ENCODE measurements at regions not wholly inside any gene's neighbourhood (a gene's known extent, or its start where the extent isn't known, plus 50 kb on each side); places are given as distances from the start of the nearest gene placed in this dataset.

- Mint-ChIP-seq H3K9me3 (ENCODE audit: low read depth) (peaks cover 4% of the 10 kb centered on the region), H3K36me3 (ENCODE audit: low read depth) (no peaks in the 10 kb centered on the region), H3K4me3 (no peak overlapping the region), H3K4me1 (no peaks in the 10 kb centered on the region), H3K27ac (no peak overlapping the region), H3K27me3 (no peaks in the 10 kb centered on the region)
- ATAC-seq (no peak), DNase-seq (no peak)
- POLR2A ChIA-PET: interaction anchor here (0.7 kb wide), 1 partner anchor 32 kb away, joined by 4 read pairs; no protein-coding TSS in a partner anchor
- CTCF ChIA-PET: no interaction called here
- intact Hi-C loops (cut with DNase I, micrococcal nuclease): no loop called here
Observed at GRCh38 chr4:129862461-129862860, 766.5 kb downstream of the C4orf33 start.

GRCh38 chr4:129863206-129863605 lies 767.3 kb downstream of the C4orf33 start:
- no peaks in the 10 kb centered on the region for H3K36me3 Mint-ChIP-seq (ENCODE audit: low read depth)
- intact Hi-C loops (cut with DNase I, micrococcal nuclease): no loop called here
- DNase-seq (no peak), ATAC-seq (no peak)
- ChIA-PET CTCF (no interaction called here), POLR2A (no interaction called here)
- no peak overlapping the region for H3K27ac Mint-ChIP-seq
- no peak overlapping the region for H3K4me3 Mint-ChIP-seq
- H3K4me1 Mint-ChIP-seq: no peaks in the 10 kb centered on the region
- peaks cover 4% of the 10 kb centered on the region for H3K9me3 Mint-ChIP-seq (ENCODE audit: low read depth)
- H3K27me3 Mint-ChIP-seq: no peaks in the 10 kb centered on the region

GRCh38 chr4:129883996-129884395 lies 788.0 kb downstream of the C4orf33 start:
- Mint-ChIP-seq H3K4me3 (no peak overlapping the region), H3K36me3 (ENCODE audit: low read depth) (no peaks in the 10 kb centered on the region), H3K9me3 (ENCODE audit: low read depth) (no peaks in the 10 kb centered on the region), H3K27me3 (no peaks in the 10 kb centered on the region), H3K27ac (no peak overlapping the region), H3K4me1 (no peaks in the 10 kb centered on the region)
- intact Hi-C loops (cut with DNase I, micrococcal nuclease): no loop called here
- ATAC-seq: no peak
- POLR2A ChIA-PET: no interaction called here
- DNase-seq: no peak
- CTCF ChIA-PET: no interaction called here

GRCh38 chr4:129897111-129897510 lies 801.2 kb downstream of the C4orf33 start:
- no peaks in the 10 kb centered on the region for H3K36me3 Mint-ChIP-seq (ENCODE audit: low read depth)
- ChIA-PET POLR2A (no interaction called here), CTCF (no interaction called here)
- intact Hi-C loops (cut with DNase I, micrococcal nuclease): no loop called here
- no peaks in the 10 kb centered on the region for H3K27me3 Mint-ChIP-seq
- H3K4me1 Mint-ChIP-seq: no peaks in the 10 kb centered on the region
- H3K27ac Mint-ChIP-seq: no peak overlapping the region
- no peak for ATAC-seq
- DNase-seq: no peak
- H3K4me3 Mint-ChIP-seq: no peak overlapping the region
- H3K9me3 Mint-ChIP-seq (ENCODE audit: low read depth): peaks cover 2% of the 10 kb centered on the region

GRCh38 chr4:129899849-129900248 lies 803.9 kb downstream of the C4orf33 start:
- H3K4me1 Mint-ChIP-seq: no peaks in the 10 kb centered on the region
- ChIA-PET CTCF (no interaction called here), POLR2A (no interaction called here)
- H3K27me3 Mint-ChIP-seq: no peaks in the 10 kb centered on the region
- intact Hi-C loops (cut with DNase I, micrococcal nuclease): no loop called here
- no peaks in the 10 kb centered on the region for H3K36me3 Mint-ChIP-seq (ENCODE audit: low read depth)
- no peak for ATAC-seq
- H3K4me3 Mint-ChIP-seq: no peak overlapping the region
- no peak overlapping the region for H3K27ac Mint-ChIP-seq
- DNase-seq: no peak
- H3K9me3 Mint-ChIP-seq (ENCODE audit: low read depth): peaks cover 2% of the 10 kb centered on the region

- H3K36me3 Mint-ChIP-seq (ENCODE audit: low read depth): no peaks in the 10 kb centered on the region
- DNase-seq: no peak
- H3K9me3 Mint-ChIP-seq (ENCODE audit: low read depth): peaks cover 2% of the 10 kb centered on the region
- POLR2A ChIA-PET: no interaction called here
- no peak overlapping the region for H3K27ac Mint-ChIP-seq
- no peak overlapping the region for H3K4me3 Mint-ChIP-seq
- H3K27me3 Mint-ChIP-seq: no peaks in the 10 kb centered on the region
- H3K4me1 Mint-ChIP-seq: no peaks in the 10 kb centered on the region
- CTCF ChIA-PET: no interaction called here
- ATAC-seq: no peak
- intact Hi-C loops (cut with DNase I, micrococcal nuclease): no loop called here
Observed at GRCh38 chr4:129900430-129900953, 804.5 kb downstream of the C4orf33 start.

- Mint-ChIP-seq H3K27me3 (peaks cover 2% of the 10 kb centered on the region), H3K4me1 (no peaks in the 10 kb centered on the region), H3K9me3 (ENCODE audit: low read depth) (peaks cover 2% of the 10 kb centered on the region), H3K36me3 (ENCODE audit: low read depth) (no peaks in the 10 kb centered on the region), H3K4me3 (no peak overlapping the region), H3K27ac (no peak overlapping the region)
- POLR2A ChIA-PET: no interaction called here
- CTCF ChIA-PET: no interaction called here
- intact Hi-C loops (cut with DNase I, micrococcal nuclease): no loop called here
- ATAC-seq (no peak), DNase-seq (no peak)
Observed at GRCh38 chr4:129901205-129901604, 805.3 kb downstream of the C4orf33 start.

- no peaks in the 10 kb centered on the region for H3K4me1 Mint-ChIP-seq
- no peak overlapping the region for H3K27ac Mint-ChIP-seq
- CTCF ChIA-PET: no interaction called here
Observed at GRCh38 chr4:129903861-129904260, 807.9 kb downstream of the C4orf33 start.

GRCh38 chr4:129905256-129905655 lies 809.3 kb downstream of the C4orf33 start:
- H3K4me3 Mint-ChIP-seq: no peak overlapping the region
- intact Hi-C loops (cut with DNase I, micrococcal nuclease): no loop called here
- ChIA-PET CTCF (no interaction called here), POLR2A (no interaction called here)
- H3K27ac Mint-ChIP-seq: no peak overlapping the region
- ATAC-seq (no peak), DNase-seq (no peak)
- peaks cover 3% of the 10 kb centered on the region for H3K9me3 Mint-ChIP-seq (ENCODE audit: low read depth)
- no peaks in the 10 kb centered on the region for H3K36me3 Mint-ChIP-seq (ENCODE audit: low read depth)
- peaks cover 2% of the 10 kb centered on the region for H3K27me3 Mint-ChIP-seq
- no peaks in the 10 kb centered on the region for H3K4me1 Mint-ChIP-seq

More at GRCh38 chr4:129903861-129904260, 807.9 kb downstream of the C4orf33 start:
- H3K36me3 Mint-ChIP-seq (ENCODE audit: low read depth): no peaks in the 10 kb centered on the region
- peaks cover 2% of the 10 kb centered on the region for H3K27me3 Mint-ChIP-seq
- intact Hi-C loops (cut with DNase I, micrococcal nuclease): no loop called here
- no peaks in the 10 kb centered on the region for H3K9me3 Mint-ChIP-seq (ENCODE audit: low read depth)
- no peak overlapping the region for H3K4me3 Mint-ChIP-seq
- no peak for ATAC-seq
- DNase-seq: no peak
- POLR2A ChIA-PET: no interaction called here

GRCh38 chr4:129908117-129908516 lies 812.2 kb downstream of the C4orf33 start:
- H3K9me3 Mint-ChIP-seq (ENCODE audit: low read depth): peaks cover 3% of the 10 kb centered on the region

GRCh38 chr4:129916991-129917390 lies 821.0 kb downstream of the C4orf33 start:
- Mint-ChIP-seq H3K36me3 (ENCODE audit: low read depth) (no peaks in the 10 kb centered on the region), H3K27me3 (no peaks in the 10 kb centered on the region), H3K9me3 (ENCODE audit: low read depth) (no peaks in the 10 kb centered on the region), H3K4me3 (no peak overlapping the region), H3K27ac (no peak overlapping the region), H3K4me1 (no peaks in the 10 kb centered on the region)
- ChIA-PET POLR2A (no interaction called here), CTCF (no interaction called here)
- intact Hi-C loops (cut with DNase I, micrococcal nuclease): no loop called here
- DNase-seq (no peak), ATAC-seq (no peak)

More at GRCh38 chr4:129908117-129908516, 812.2 kb downstream of the C4orf33 start:
- Mint-ChIP-seq H3K4me3 (no peak overlapping the region), H3K27me3 (peaks cover 2% of the 10 kb centered on the region), H3K4me1 (no peaks in the 10 kb centered on the region), H3K36me3 (ENCODE audit: low read depth) (no peaks in the 10 kb centered on the region), H3K27ac (no peak overlapping the region)
- ChIA-PET POLR2A (no interaction called here), CTCF (no interaction called here)
- no peak for DNase-seq
- no peak for ATAC-seq
- intact Hi-C loops (cut with DNase I, micrococcal nuclease): no loop called here

GRCh38 chr4:129917651-129918050 lies 821.7 kb downstream of the C4orf33 start:
- H3K27ac Mint-ChIP-seq: no peak overlapping the region
- no peak for ATAC-seq
- no peaks in the 10 kb centered on the region for H3K27me3 Mint-ChIP-seq
- DNase-seq: no peak
- H3K4me1 Mint-ChIP-seq: no peaks in the 10 kb centered on the region
- ChIA-PET CTCF (no interaction called here), POLR2A (no interaction called here)
- H3K36me3 Mint-ChIP-seq (ENCODE audit: low read depth): no peaks in the 10 kb centered on the region
- intact Hi-C loops (cut with DNase I, micrococcal nuclease): no loop called here
- no peaks in the 10 kb centered on the region for H3K9me3 Mint-ChIP-seq (ENCODE audit: low read depth)
- no peak overlapping the region for H3K4me3 Mint-ChIP-seq

GRCh38 chr4:129926936-129927335 lies 831.0 kb downstream of the C4orf33 start:
- DNase-seq (no peak), ATAC-seq (no peak)
- Mint-ChIP-seq H3K4me1 (no peaks in the 10 kb centered on the region), H3K9me3 (ENCODE audit: low read depth) (no peaks in the 10 kb centered on the region), H3K36me3 (ENCODE audit: low read depth) (no peaks in the 10 kb centered on the region), H3K4me3 (no peak overlapping the region), H3K27ac (no peak overlapping the region), H3K27me3 (no peaks in the 10 kb centered on the region)
- POLR2A ChIA-PET: no interaction called here
- intact Hi-C loops (cut with DNase I, micrococcal nuclease): no loop called here
- CTCF ChIA-PET: no interaction called here
